ENCODE measurements at regions not wholly inside any gene's neighbourhood (a gene's known extent, or its start where the extent isn't known, plus 50 kb on each side); places are given as distances from the start of the nearest gene placed in this dataset.

DNA sequence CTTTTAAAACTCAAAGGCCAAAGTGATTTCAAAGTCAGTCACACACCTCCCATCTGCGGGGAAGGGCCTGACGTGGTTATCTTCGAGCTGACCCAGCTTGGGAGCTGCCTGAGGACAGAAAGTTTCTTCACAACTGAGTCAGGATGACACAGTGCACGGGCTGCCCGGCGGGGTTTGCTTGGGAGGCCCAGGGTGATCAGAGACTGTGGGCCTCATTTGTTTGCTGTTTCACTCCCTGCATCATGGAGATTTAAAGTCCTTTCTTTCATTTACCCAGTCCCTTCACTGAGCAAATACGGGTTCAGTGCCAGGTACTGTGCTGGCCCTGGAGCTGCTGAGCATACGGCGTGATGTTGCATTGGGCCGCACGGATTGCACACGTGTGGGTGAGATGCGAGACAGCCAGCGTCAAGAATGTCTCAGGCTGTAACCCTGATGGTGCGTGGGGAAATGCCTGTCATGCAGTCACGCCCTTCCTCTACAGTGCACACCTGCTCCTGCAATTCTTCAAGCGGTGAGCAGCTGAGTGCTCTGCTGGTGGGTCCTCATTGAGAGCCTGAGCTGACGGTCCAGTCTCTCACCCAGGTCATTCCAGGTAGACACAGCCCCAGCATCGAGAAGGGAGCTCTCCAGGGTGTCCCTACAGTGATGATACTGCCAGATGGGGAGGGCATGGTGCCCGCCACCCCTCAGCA, 82.7 kb upstream of the PMEPA1 start:
- no peaks in the 10 kb centered on the region for H3K9me2 ChIP-seq (ENCODE audit: insufficient read depth, low read length)
- no peaks in the 10 kb centered on the region for H4K20me1 ChIP-seq (ENCODE audit: insufficient read depth, low read length)
- no peak overlapping the region for H3K4me3 ChIP-seq (ENCODE audit: low read depth, low read length, poor library complexity, severe bottlenecking)
- H3K36me3 ChIP-seq (ENCODE audit: insufficient read depth, low read length), result no peaks in the 10 kb centered on the region
- no peak overlapping the region for H3K27ac ChIP-seq (ENCODE audit: low read depth, low read length, poor library complexity, severe bottlenecking)
- H3K79me2 ChIP-seq (ENCODE audit: insufficient read depth, low read depth, low read length), result no peaks in the 10 kb centered on the region
- CTCF ChIA-PET (ENCODE audit: unreplicated experiment), result no interaction called here
- BruUV-seq (replicated peaks), result no TSS peak
- intact Hi-C loops (cut with micrococcal nuclease; ENCODE audit: unreplicated experiment), result no loop called here
- no peak for TF ChIP-seq CTCF (conservative IDR thresholded peaks at IDR 0.05; ENCODE audit: low read length)
- TF ChIP-seq EZH2phosphoT487 (IDR thresholded peaks at IDR 0.05; ENCODE audit: borderline replicate concordance, low read depth, low read length), result no peak
- H3K4me2 ChIP-seq (ENCODE audit: low read length), result no peak overlapping the region
- no peak for DNase-seq (ENCODE audit: low spot score)
- no peak overlapping the region for H2AFZ ChIP-seq (ENCODE audit: low read length)
- POLR2A ChIA-PET, result no interaction called here
- no peaks in the 10 kb centered on the region for H3K9me3 ChIP-seq (ENCODE audit: low read length)
- no peaks in the 10 kb centered on the region for H3K4me1 ChIP-seq (ENCODE audit: insufficient read depth, low read length, poor library complexity, severe bottlenecking)

- Histone ChIP-seq H3K27ac (ENCODE audit: low read depth, low read length, poor library complexity, severe bottlenecking) (no peak overlapping the region), H3K9me3 (ENCODE audit: low read length) (no peaks in the 10 kb centered on the region), H3K36me3 (ENCODE audit: insufficient read depth, low read length) (no peaks in the 10 kb centered on the region), H3K9me2 (ENCODE audit: insufficient read depth, low read length) (no peaks in the 10 kb centered on the region), H3K79me2 (ENCODE audit: insufficient read depth, low read depth, low read length) (no peaks in the 10 kb centered on the region), H2AFZ (ENCODE audit: low read length) (no peak overlapping the region), H3K4me3 (ENCODE audit: low read depth, low read length, poor library complexity, severe bottlenecking) (no peak overlapping the region), H3K4me1 (ENCODE audit: insufficient read depth, low read length, poor library complexity, severe bottlenecking) (no peaks in the 10 kb centered on the region), H4K20me1 (ENCODE audit: insufficient read depth, low read length) (no peaks in the 10 kb centered on the region), H3K4me2 (ENCODE audit: low read length) (no peak overlapping the region)
- intact Hi-C loops (cut with micrococcal nuclease; ENCODE audit: unreplicated experiment), result no loop called here
- BruUV-seq (replicated peaks), result no TSS peak
- ChIA-PET POLR2A (no interaction called here), CTCF (ENCODE audit: unreplicated experiment) (interaction anchor here (0.5 kb wide), 1 partner anchor 82 kb away, joined by 3 read pairs; the partner anchor contains the start of gene PMEPA1)
- TF ChIP-seq CTCF (conservative IDR thresholded peaks at IDR 0.05; ENCODE audit: low read length), result no peak
- no peak for TF ChIP-seq EZH2phosphoT487 (IDR thresholded peaks at IDR 0.05; ENCODE audit: borderline replicate concordance, low read depth, low read length)
- DNase-seq (ENCODE audit: low spot score), result no peak
Observed at GRCh38 chr20:57791966-57792365, 82.2 kb upstream of the PMEPA1 start.

DNA sequence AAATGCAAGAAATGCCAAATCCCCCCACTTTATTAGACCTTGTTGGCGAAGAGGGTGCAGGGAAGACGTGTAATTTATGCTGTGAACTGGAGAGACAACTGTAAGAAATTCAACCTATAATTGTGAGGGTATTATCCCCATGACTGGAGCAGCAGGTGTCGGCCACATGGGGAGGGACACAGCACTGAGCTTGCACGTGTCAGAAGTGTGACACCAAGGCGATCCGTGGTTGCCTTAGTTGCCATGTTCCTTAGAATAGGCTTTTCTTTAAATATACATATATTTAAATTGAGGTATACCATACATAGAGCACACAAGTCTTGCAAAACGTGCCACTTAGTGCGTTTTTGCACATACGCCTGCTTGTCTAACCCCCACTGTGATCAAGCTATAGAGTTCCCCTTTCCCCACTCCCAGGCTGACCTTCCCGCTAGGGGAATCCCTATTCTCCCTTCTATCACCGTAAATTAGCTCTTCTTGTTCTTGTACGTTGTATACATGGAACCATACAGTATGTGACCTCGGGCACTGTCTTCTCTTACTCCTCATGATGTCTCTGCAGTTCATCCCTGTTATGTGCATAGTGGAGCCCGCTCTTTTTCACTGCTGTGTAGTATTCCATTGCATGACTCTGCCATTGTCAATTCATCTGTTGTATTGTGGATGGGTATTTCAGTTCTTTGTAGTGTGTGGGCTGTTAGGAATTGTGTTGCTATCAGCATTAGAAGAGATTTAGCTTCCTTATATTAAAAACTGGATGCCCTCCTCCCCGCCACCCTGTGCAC, 81.6 kb upstream of the PMEPA1 start:
- no TSS peak for BruUV-seq (replicated peaks)
- POLR2A ChIA-PET, result no interaction called here

More for the DNA sequence above, 81.6 kb upstream of the PMEPA1 start:
- H4K20me1 ChIP-seq (ENCODE audit: insufficient read depth, low read length), result no peaks in the 10 kb centered on the region
- no peak for DNase-seq (ENCODE audit: low spot score)
- no peaks in the 10 kb centered on the region for H3K4me1 ChIP-seq (ENCODE audit: insufficient read depth, low read length, poor library complexity, severe bottlenecking)
- H3K27ac ChIP-seq (ENCODE audit: low read depth, low read length, poor library complexity, severe bottlenecking), result no peak overlapping the region
- no peaks in the 10 kb centered on the region for H3K9me3 ChIP-seq (ENCODE audit: low read length)
- H3K4me3 ChIP-seq (ENCODE audit: low read depth, low read length, poor library complexity, severe bottlenecking), result no peak overlapping the region
- CTCF ChIA-PET (ENCODE audit: unreplicated experiment), result interaction anchor here (0.5 kb wide), 1 partner anchor 82 kb away, joined by 3 read pairs; the partner anchor contains the start of gene PMEPA1
- H2AFZ ChIP-seq (ENCODE audit: low read length), result no peak overlapping the region
- no peaks in the 10 kb centered on the region for H3K9me2 ChIP-seq (ENCODE audit: insufficient read depth, low read length)
- intact Hi-C loops (cut with micrococcal nuclease; ENCODE audit: unreplicated experiment), result no loop called here
- H3K79me2 ChIP-seq (ENCODE audit: insufficient read depth, low read depth, low read length), result no peaks in the 10 kb centered on the region
- TF ChIP-seq CTCF (conservative IDR thresholded peaks at IDR 0.05; ENCODE audit: low read length) (no peak), EZH2phosphoT487 (IDR thresholded peaks at IDR 0.05; ENCODE audit: borderline replicate concordance, low read depth, low read length) (no peak)
- H3K4me2 ChIP-seq (ENCODE audit: low read length), result no peak overlapping the region
- no peaks in the 10 kb centered on the region for H3K36me3 ChIP-seq (ENCODE audit: insufficient read depth, low read length)

All from OCI-LY7 (cell line).